NT2/D1 (cell line): ENCODE measurements at regions not wholly inside any gene's neighbourhood (a gene's known extent, or its start where the extent isn't known, plus 50 kb on each side); places are given as distances from the start of the nearest gene placed in this dataset.

Experiments used
- DNase-seq: peaks from one replicate; pipeline ENCODE4 v3.0.0-alpha.2; 2011; ENCODE audit warnings: low read depth, low spot score
- H3K27me3 ChIP-seq: 2 replicates; pipeline ENCODE4 v1.6.0; 2011; ENCODE audit warnings: mild to moderate bottlenecking; ENCODE audit not compliant: insufficient read length, insufficient read depth
- H3K36me3 ChIP-seq: 2 replicates; pipeline ENCODE4 v1.6.1; 2011; ENCODE audit warnings: mild to moderate bottlenecking, low read length, mixed read lengths; ENCODE audit not compliant: insufficient read depth, insufficient read length
- H3K4me1 ChIP-seq: 2 replicates; pipeline ENCODE4 v1.5.1; 2011; ENCODE audit not compliant: insufficient read depth, insufficient read length
- H3K4me3 ChIP-seq: 2 replicates; pipeline ENCODE4 v1.5.1; 2011; ENCODE audit warnings: low read depth; ENCODE audit not compliant: insufficient read length
- H3K9ac ChIP-seq: 2 replicates; pipeline ENCODE4 v1.6.0; 2011; ENCODE audit warnings: low read depth; ENCODE audit not compliant: insufficient read length
- H3K9me3 ChIP-seq: 2 replicates; pipeline ENCODE4 v1.5.1; 2011; ENCODE audit warnings: mild to moderate bottlenecking, low read length; ENCODE audit not compliant: insufficient read depth
- SUZ12 ChIP-seq: IDR thresholded peaks from 2 replicates; pipeline ENCODE4 v1.6.1; 2011; ENCODE audit not compliant: insufficient read length, insufficient read depth; ENCODE audit errors: extremely low read depth
- YY1 ChIP-seq: IDR thresholded peaks from 2 replicates; pipeline ENCODE4 v1.6.1; 2011; ENCODE audit not compliant: insufficient read length, insufficient read depth
- ZNF274 ChIP-seq: IDR thresholded peaks from 2 replicates; pipeline ENCODE4 v1.6.1; 2011; ENCODE audit warnings: mild to moderate bottlenecking, low read depth, low read length

DNA sequence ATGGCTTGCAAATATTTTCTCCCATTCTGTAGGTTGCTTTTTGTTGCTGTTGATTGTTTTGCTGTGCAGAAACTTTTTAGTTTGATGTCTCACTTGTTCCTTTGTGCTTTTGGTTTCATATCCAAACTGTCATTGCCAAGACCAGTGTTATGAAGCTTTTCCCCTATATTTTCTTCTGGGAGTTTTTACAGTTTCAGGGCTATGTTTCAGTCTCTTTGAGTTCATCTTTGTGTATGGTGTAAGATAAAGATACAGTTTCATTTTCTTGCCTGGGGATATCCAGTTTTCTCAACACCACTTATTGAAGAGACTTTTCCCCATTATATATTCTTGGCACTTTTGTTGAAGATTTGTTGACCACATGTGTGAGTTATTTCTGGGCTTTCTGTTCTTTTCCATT is 139.9 kb downstream of the MRPL57 start:
- no peak for TF ChIP-seq YY1
- TF ChIP-seq SUZ12 = no peak
- no peak for TF ChIP-seq ZNF274
- no peak overlapping the region for H3K9ac ChIP-seq
- H3K36me3 ChIP-seq = no peaks in the 10 kb centered on the region
- no peaks in the 10 kb centered on the region for H3K27me3 ChIP-seq
- no peak for DNase-seq
- H3K4me3 ChIP-seq = no peak overlapping the region
- no peaks in the 10 kb centered on the region for H3K4me1 ChIP-seq
- H3K9me3 ChIP-seq = no peaks in the 10 kb centered on the region

DNA sequence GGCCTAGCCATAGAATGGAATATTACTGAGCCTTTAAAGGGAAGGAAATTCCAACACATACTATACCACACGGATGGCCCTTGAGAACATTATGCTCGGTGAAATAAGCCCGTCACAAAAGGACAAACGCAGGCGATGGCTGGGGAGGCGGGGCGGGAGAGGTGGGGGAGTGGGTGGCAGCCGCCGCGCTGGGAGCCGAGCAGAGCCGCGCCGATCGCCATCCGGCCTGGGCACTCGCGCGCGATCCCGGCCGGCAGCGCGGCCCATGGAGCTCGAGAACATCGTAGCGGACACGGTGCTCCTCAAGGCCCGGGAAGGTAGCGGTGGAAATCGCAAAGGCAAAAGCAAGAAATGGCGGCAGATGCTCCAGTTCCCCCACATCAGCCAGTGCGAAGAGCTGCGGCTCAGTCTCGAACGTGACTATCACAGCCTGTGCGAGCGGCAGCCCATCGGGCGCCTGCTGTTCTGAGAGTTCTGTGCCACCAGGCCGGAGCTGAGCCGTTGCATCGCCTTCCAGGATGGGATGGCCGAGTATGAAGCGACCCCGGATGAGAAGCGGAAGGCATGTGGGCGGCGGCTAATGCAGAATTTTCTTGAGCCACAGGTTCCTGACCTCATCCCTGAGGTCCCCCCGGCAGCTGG is 140.1 kb downstream of the ZDHHC20 start:
- TF ChIP-seq YY1 (no peak), ZNF274 (no peak), SUZ12 (no peak)
- no peaks in the 10 kb centered on the region for H3K9me3 ChIP-seq
- no peak overlapping the region for H3K4me3 ChIP-seq

DNA sequence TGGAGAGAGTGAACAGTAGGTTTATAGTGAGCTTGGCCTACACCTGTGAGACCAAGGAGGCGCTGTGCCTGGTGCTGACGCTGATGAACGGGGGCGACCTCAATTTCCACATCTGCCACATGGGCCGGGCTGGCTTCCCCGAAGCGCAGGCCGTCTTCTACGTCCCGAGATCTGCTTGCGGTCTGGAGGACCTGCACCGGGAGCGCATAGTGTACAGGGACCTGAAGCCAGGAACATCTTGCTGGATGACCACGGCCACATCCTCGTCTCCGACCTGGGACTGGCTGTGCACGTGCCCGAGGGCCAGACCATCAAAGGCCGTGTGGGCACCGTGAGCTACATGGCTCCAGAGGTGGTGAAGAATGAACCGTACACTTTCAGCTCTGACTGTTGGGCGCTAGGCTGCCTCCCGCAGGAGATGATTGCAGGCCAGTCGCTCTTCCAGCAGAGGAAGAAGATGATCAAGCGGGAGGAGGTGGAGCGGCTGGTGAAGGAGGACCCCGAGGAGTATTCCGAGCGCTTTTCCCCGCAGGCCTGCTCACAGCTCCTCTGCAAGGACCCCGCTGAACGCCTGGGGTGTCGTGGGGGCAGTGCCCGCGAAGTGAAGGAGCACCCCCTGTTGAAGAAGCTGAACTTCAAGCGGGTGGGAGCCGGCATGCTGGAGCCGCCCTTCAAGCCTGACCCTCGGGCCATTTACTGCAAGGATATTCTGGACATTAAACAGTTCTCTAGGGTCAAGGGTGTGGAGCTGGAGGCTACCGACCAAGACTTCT is 139.0 kb downstream of the ZDHHC20 start:
- Histone ChIP-seq H3K36me3 (no peaks in the 10 kb centered on the region), H3K9ac (no peak overlapping the region), H3K4me1 (no peaks in the 10 kb centered on the region), H3K4me3 (no peak overlapping the region), H3K27me3 (no peaks in the 10 kb centered on the region), H3K9me3 (no peaks in the 10 kb centered on the region)
- DNase-seq = no peak
- TF ChIP-seq ZNF274 = no peak
- no peak for TF ChIP-seq YY1
- no peak for TF ChIP-seq SUZ12

More for the DNA sequence above, 140.1 kb downstream of the ZDHHC20 start:
- H3K27me3 ChIP-seq = no peaks in the 10 kb centered on the region
- no peaks in the 10 kb centered on the region for H3K36me3 ChIP-seq
- no peak for DNase-seq
- no peaks in the 10 kb centered on the region for H3K4me1 ChIP-seq
- H3K9ac ChIP-seq = no peak overlapping the region

DNA sequence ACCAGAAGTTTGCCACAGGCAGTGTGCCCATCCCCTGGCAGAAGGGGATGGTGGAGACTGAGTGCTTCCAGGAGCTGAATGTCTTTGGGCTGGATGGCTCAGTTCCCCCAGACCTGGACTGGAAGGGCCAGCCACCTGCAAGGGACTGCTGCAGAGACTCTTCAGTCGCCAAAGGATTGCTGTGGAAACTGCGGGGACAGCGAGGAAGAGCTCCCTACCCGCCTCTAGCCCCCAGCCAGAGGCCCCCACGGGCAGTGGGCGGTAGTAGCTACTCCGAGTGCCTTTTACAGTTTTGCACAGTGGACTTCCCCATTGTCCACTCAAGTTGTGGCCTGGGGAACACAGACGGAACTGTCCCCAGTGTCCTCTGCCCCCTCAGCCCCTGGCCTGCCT is 138.5 kb downstream of the ZDHHC20 start:
- no peak for DNase-seq
- TF ChIP-seq SUZ12 (no peak), ZNF274 (no peak), YY1 (no peak)
- Histone ChIP-seq H3K4me3 (no peak overlapping the region), H3K9me3 (no peaks in the 10 kb centered on the region), H3K36me3 (no peaks in the 10 kb centered on the region), H3K9ac (no peak overlapping the region), H3K4me1 (no peaks in the 10 kb centered on the region), H3K27me3 (peaks cover 5% of the 10 kb centered on the region)

DNA sequence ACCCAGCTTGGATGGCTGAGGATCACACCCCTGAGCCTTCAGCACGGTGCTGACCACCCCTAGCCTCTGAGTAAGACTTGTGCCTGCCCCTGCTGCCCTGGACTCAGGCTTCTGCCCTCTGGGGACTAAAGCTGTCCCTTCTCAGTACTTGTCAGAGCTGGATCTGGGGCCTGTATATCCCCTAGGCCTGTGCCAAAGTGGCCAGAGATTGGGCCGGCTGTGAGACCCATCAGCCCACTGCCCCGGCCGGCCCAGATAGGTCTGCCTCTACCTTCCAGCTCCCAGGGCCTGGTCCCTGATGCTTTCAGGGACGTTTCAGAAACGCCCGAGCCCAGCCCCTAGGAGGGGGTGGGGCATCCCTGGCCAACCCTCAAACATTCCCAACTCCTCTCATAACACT is 137.8 kb downstream of the ZDHHC20 start:
- Histone ChIP-seq H3K9me3 (no peaks in the 10 kb centered on the region), H3K9ac (no peak overlapping the region), H3K4me3 (no peak overlapping the region), H3K36me3 (no peaks in the 10 kb centered on the region), H3K4me1 (no peaks in the 10 kb centered on the region), H3K27me3 (peaks cover 5% of the 10 kb centered on the region)
- TF ChIP-seq YY1 (no peak), SUZ12 (no peak), ZNF274 (no peak)
- DNase-seq = no peak

DNA sequence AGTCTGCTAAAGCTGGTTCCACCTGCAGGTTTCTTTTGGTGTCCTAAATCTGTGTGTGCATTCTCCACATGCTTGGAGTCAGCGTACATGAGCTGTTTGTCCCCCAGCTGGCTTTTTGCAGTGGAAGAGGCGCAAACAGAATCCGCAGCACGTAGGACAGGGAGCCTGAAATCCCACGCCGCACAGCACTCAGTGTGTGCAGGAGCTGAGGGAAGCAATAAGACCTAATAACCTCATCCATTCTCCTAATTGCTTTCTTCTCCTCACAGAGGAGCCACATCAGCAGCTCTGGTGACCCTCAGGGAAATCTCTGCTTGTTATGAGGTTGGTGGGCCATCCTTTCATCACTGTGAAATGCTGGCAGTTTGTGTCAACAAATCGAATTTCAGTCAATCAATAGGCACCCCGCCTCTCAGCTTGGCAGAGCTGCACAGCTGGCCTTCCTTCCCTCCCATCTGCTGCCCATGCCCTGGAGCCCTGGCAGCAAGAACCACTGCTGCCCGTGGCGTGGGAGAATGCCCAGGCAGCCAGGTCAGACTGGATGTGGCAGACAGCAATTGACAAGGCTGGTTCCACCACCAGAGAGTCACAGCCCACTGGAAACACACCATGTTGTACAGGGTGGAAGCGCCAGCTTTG is 136.7 kb downstream of the ZDHHC20 start:
- H3K4me1 ChIP-seq = no peaks in the 10 kb centered on the region
- H3K36me3 ChIP-seq = no peaks in the 10 kb centered on the region
- no peak overlapping the region for H3K4me3 ChIP-seq
- no peak overlapping the region for H3K9ac ChIP-seq
- H3K27me3 ChIP-seq = peaks cover 5% of the 10 kb centered on the region
- H3K9me3 ChIP-seq = no peaks in the 10 kb centered on the region
- DNase-seq = no peak
- TF ChIP-seq SUZ12 = no peak
- no peak for TF ChIP-seq ZNF274
- TF ChIP-seq YY1 = no peak
